T-helper 17 cell (primary cell): ENCODE measurements at regions not wholly inside any gene's neighbourhood (a gene's known extent, or its start where the extent isn't known, plus 50 kb on each side); places are given as distances from the start of the nearest gene placed in this dataset.
"Not testable (repeated sequence)": the region's sequence is repeated elsewhere in the genome, so short reads cannot be mapped to it uniquely, and the experiment has no call there.

Experiments
- ATAC-seq: fragments of 150-1000 bp; cut with Tn5 transposase; 2 replicates; pipeline ENCODE4 v1.10.0; 2021; ENCODE audit warnings: mild to moderate bottlenecking, moderate library complexity
- DNase-seq, 3 donors: peaks; one replicate each; pipeline versions ENCODE4 v3.0.0 to v3.0.0-alpha.2; 2020 to 2021
- H3K9me3 ChIP-seq: one replicate; pipeline ENCODE4 v1.7.0; 2013; ENCODE audit warnings: low read length, mild to moderate bottlenecking; ENCODE audit not compliant: control insufficient read depth, poor library complexity, severe bottlenecking
- H3K27ac Mint-ChIP-seq: one replicate; pipeline ENCODE4 v1.8.0; 2022; ENCODE audit warnings: mild to moderate bottlenecking, moderate library complexity, mixed read lengths
- H3K27me3 Mint-ChIP-seq: one replicate; pipeline ENCODE4 v1.8.0; 2022; ENCODE audit warnings: mixed read lengths
- H3K36me3 Mint-ChIP-seq: one replicate; pipeline ENCODE4 v1.8.0; 2022; ENCODE audit warnings: low read depth, mixed read lengths
- H3K4me1 Mint-ChIP-seq: one replicate; pipeline ENCODE4 v1.8.0; 2022; ENCODE audit warnings: mild to moderate bottlenecking, mixed read lengths
- H3K4me3 Mint-ChIP-seq: one replicate; pipeline ENCODE4 v1.8.0; 2022; ENCODE audit warnings: mild to moderate bottlenecking, moderate library complexity, mixed read lengths

GRCh38 chr4:153096344-153096743, 107.9 kb upstream of the TRIM2 start:
- peaks cover 3% of the 10 kb centered on the region for H3K4me1 Mint-ChIP-seq
- H3K9me3 ChIP-seq: no peaks in the 10 kb centered on the region
- DNase-seq (no peak), ATAC-seq (no peak)
- no peak overlapping the region for H3K27ac Mint-ChIP-seq
- peaks cover 12% of the 10 kb centered on the region for H3K27me3 Mint-ChIP-seq
- H3K36me3 Mint-ChIP-seq: peaks cover 4% of the 10 kb centered on the region
- no peak overlapping the region for H3K4me3 Mint-ChIP-seq

GRCh38 chr4:153098427-153098826, 105.8 kb upstream of the TRIM2 start:
- DNase-seq (no peak), ATAC-seq (no peak)
- no peak overlapping the region for H3K4me3 Mint-ChIP-seq
- H3K36me3 Mint-ChIP-seq: peaks cover 6% of the 10 kb centered on the region
- no peaks in the 10 kb centered on the region for H3K9me3 ChIP-seq
- no peaks in the 10 kb centered on the region for H3K4me1 Mint-ChIP-seq
- H3K27ac Mint-ChIP-seq: peak overlapping the region; percentile 44
- H3K27me3 Mint-ChIP-seq: peaks cover 6% of the 10 kb centered on the region

- no peak for DNase-seq
- Mint-ChIP-seq H3K27ac (peak overlapping the region; percentile 55), H3K4me1 (no peaks in the 10 kb centered on the region), H3K27me3 (peaks cover 3% of the 10 kb centered on the region), H3K36me3 (peaks cover 6% of the 10 kb centered on the region), H3K4me3 (no peak overlapping the region)
- H3K9me3 ChIP-seq: no peaks in the 10 kb centered on the region
- ATAC-seq: no peak
Observed at GRCh38 chr4:153099391-153100140, 104.7 kb upstream of the TRIM2 start.

GRCh38 chr4:153106736-153107135, 97.5 kb upstream of the TRIM2 start:
- not testable (repeated sequence) for H3K27me3 Mint-ChIP-seq, ATAC-seq, H3K4me3 Mint-ChIP-seq, H3K27ac Mint-ChIP-seq, DNase-seq, H3K9me3 ChIP-seq, H3K36me3 Mint-ChIP-seq
- H3K4me1 Mint-ChIP-seq: peaks cover 10% of the 10 kb centered on the region

GRCh38 chr4:153107246-153107645, 97.0 kb upstream of the TRIM2 start:
- H3K9me3 ChIP-seq: no peaks in the 10 kb centered on the region
- Mint-ChIP-seq H3K27ac (no peak overlapping the region), H3K27me3 (peaks cover 6% of the 10 kb centered on the region), H3K36me3 (peaks cover 5% of the 10 kb centered on the region), H3K4me3 (no peak overlapping the region), H3K4me1 (peaks cover 10% of the 10 kb centered on the region)
- ATAC-seq (no peak), DNase-seq (no peak)

- no peak for ATAC-seq
Observed at GRCh38 chr4:153109296-153109849, 94.9 kb upstream of the TRIM2 start.

GRCh38 chr4:153110739-153111138, 93.5 kb upstream of the TRIM2 start:
- peaks cover 5% of the 10 kb centered on the region for H3K36me3 Mint-ChIP-seq
- DNase-seq (no peak), ATAC-seq (no peak)
- H3K9me3 ChIP-seq: no peaks in the 10 kb centered on the region
- no peak overlapping the region for H3K4me3 Mint-ChIP-seq
- H3K27me3 Mint-ChIP-seq: peaks cover 6% of the 10 kb centered on the region
- H3K27ac Mint-ChIP-seq: no peak overlapping the region
- peaks cover 10% of the 10 kb centered on the region for H3K4me1 Mint-ChIP-seq

More at GRCh38 chr4:153109296-153109849, 94.9 kb upstream of the TRIM2 start:
- H3K27me3 Mint-ChIP-seq: peaks cover 6% of the 10 kb centered on the region
- no peak for DNase-seq
- peaks cover 5% of the 10 kb centered on the region for H3K36me3 Mint-ChIP-seq
- H3K27ac Mint-ChIP-seq: peak overlapping the region; percentile 49
- H3K4me1 Mint-ChIP-seq: peaks cover 10% of the 10 kb centered on the region
- H3K9me3 ChIP-seq: no peaks in the 10 kb centered on the region
- H3K4me3 Mint-ChIP-seq: no peak overlapping the region

GRCh38 chr4:153111426-153112040, 92.7 kb upstream of the TRIM2 start:
- no peak for ATAC-seq
- Mint-ChIP-seq H3K27ac (no peak overlapping the region), H3K36me3 (peaks cover 2% of the 10 kb centered on the region), H3K27me3 (peaks cover 6% of the 10 kb centered on the region), H3K4me1 (peaks cover 15% of the 10 kb centered on the region), H3K4me3 (no peak overlapping the region)
- DNase-seq: no peak
- H3K9me3 ChIP-seq: no peaks in the 10 kb centered on the region

GRCh38 chr4:153112041-153112441, 92.2 kb upstream of the TRIM2 start:
- Mint-ChIP-seq H3K4me3 (no peak overlapping the region), H3K4me1 (peaks cover 18% of the 10 kb centered on the region), H3K27ac (no peak overlapping the region), H3K27me3 (peaks cover 6% of the 10 kb centered on the region), H3K36me3 (peaks cover 2% of the 10 kb centered on the region)
- H3K9me3 ChIP-seq: no peaks in the 10 kb centered on the region
- DNase-seq (peak in 1 of 3 donors; percentile 14), ATAC-seq (peak; percentile 10)

- Mint-ChIP-seq H3K27ac (no peak overlapping the region), H3K36me3 (peaks cover 2% of the 10 kb centered on the region), H3K4me3 (no peak overlapping the region), H3K27me3 (no peaks in the 10 kb centered on the region), H3K4me1 (peaks cover 23% of the 10 kb centered on the region)
- ATAC-seq (no peak), DNase-seq (no peak)
- H3K9me3 ChIP-seq: no peaks in the 10 kb centered on the region
Observed at GRCh38 chr4:153113061-153113837, 91.0 kb upstream of the TRIM2 start.

GRCh38 chr4:153113838-153114105, 90.5 kb upstream of the TRIM2 start:
- Mint-ChIP-seq H3K4me3 (no peak overlapping the region), H3K27me3 (no peaks in the 10 kb centered on the region), H3K36me3 (peaks cover 2% of the 10 kb centered on the region), H3K27ac (no peak overlapping the region), H3K4me1 (peaks cover 23% of the 10 kb centered on the region)
- DNase-seq: no peak
- H3K9me3 ChIP-seq: no peaks in the 10 kb centered on the region
- ATAC-seq: no peak

- H3K27me3 Mint-ChIP-seq: no peaks in the 10 kb centered on the region
- DNase-seq (peak in 2 of 3 donors; percentile 24 to 29), ATAC-seq (peak; percentile 72)
- peaks cover 21% of the 10 kb centered on the region for H3K4me1 Mint-ChIP-seq
- no peaks in the 10 kb centered on the region for H3K36me3 Mint-ChIP-seq
- H3K4me3 Mint-ChIP-seq: no peak overlapping the region
- no peaks in the 10 kb centered on the region for H3K9me3 ChIP-seq
- no peak overlapping the region for H3K27ac Mint-ChIP-seq
Observed at GRCh38 chr4:153114771-153115321, 89.4 kb upstream of the TRIM2 start.
